Esophagus squamous epithelium (tissue), 5 donors: ENCODE measurements at regions not wholly inside any gene's neighbourhood (a gene's known extent, or its start where the extent isn't known, plus 50 kb on each side); places are given as distances from the start of the nearest gene placed in this dataset.

ENCODE experiments used
- DNase-seq: peaks from one replicate; lab custom pipeline; 2025; lab: John Stamatoyannopoulos, UW
- H3K27ac ChIP-seq, 4 donors: fragments of 200-600 bp; sonication (generic); one replicate each; pipeline ENCODE4 v1.5.1; 2016 to 2019; ENCODE audit warnings: mild to moderate bottlenecking in 1 of 4
- H3K27me3 ChIP-seq, 4 donors: fragments of 200-600 bp; sonication (generic); 1 replicate in 3 of 4; 2 replicates in 1 of 4; pipeline versions ENCODE4 v1.5.1 to v1.6.0; 2017 to 2021; ENCODE audit warnings: antibody characterized with exemption in 1 of 4
- H3K36me3 ChIP-seq, 3 donors: fragments of 200-600 bp; sonication (generic); one replicate each; pipeline ENCODE4 v1.5.1; 2016 to 2019
- H3K4me1 ChIP-seq, 3 donors: fragments of 200-600 bp; sonication (generic); one replicate each; pipeline ENCODE4 v1.5.1; 2017 to 2019
- H3K4me3 ChIP-seq, 4 donors: fragments of 200-600 bp; sonication (generic); 1 replicate in 3 of 4; 2 replicates in 1 of 4; pipeline ENCODE4 v1.5.1; 2016 to 2019; ENCODE audit warnings: mild to moderate bottlenecking in 2 of 4, moderate library complexity in 1 of 4
- H3K9me3 ChIP-seq, 3 donors: fragments of 200-600 bp; sonication (generic); one replicate each; pipeline ENCODE4 v1.5.1; 2016 to 2019
- CTCF ChIP-seq, 6 experiments: fragments of 450-650 bp in 4 of 6; fragments of 200-600 bp in 2 of 6; sonication (generic) in 2 of 6; IDR thresholded peaks; one replicate each; pipeline ENCODE4 v1.5.1; 2016 to 2019; ENCODE audit warnings: antibody characterized with exemption in 6 of 6, mild to moderate bottlenecking in 4 of 6, moderate library complexity in 4 of 6
- POLR2A ChIP-seq, 4 donors: fragments of 450-650 bp; IDR thresholded peaks; one replicate each; pipeline ENCODE4 v1.6.1; 2017; ENCODE audit warnings: antibody characterized with exemption in 4 of 4, mild to moderate bottlenecking in 4 of 4, moderate library complexity in 3 of 4
- WGBS, 2 donors: methylation state at CpG; one replicate each; pipeline ENCODE4 v1.1.5; 2018; 5-methylcytosine and 5-hydroxymethylcytosine counted together
- intact Hi-C: fragments of 100-400 bp; cut with DNase I; formaldehyde crosslinking; loops from one replicate; pipeline ENCODE4 v1.15.0; 2022
- donor health status: DM: yes; HTN: yes; CAD: no.

- DNase-seq: no peak
- peaks cover 0 to 29% (median 14%) of the 10 kb centered on the region in 3 donors for H3K36me3 ChIP-seq
- H3K4me3 ChIP-seq: no peak overlapping the region
- H3K4me1 ChIP-seq: peaks cover 0 to 22% (median 0%) of the 10 kb centered on the region in 3 donors
- intact Hi-C loops: no loop called here
- WGBS, 2 donors: 35 to 40% methylated on average over 4 of the region's 4 CpGs
- H3K9me3 ChIP-seq: no peaks in the 10 kb centered on the region
- H3K27ac ChIP-seq: no peak overlapping the region
- TF ChIP-seq POLR2A (IDR thresholded peaks at IDR 0.05): no peak
- no peak for TF ChIP-seq CTCF (IDR thresholded peaks at IDR 0.05)
- no peaks in the 10 kb centered on the region for H3K27me3 ChIP-seq
Observed at GRCh38 chr12:123034865-123035264, 54.4 kb downstream of the ARL6IP4 start.

GRCh38 chr12:123034022-123034541 lies 53.6 kb downstream of the ARL6IP4 start:
- Histone ChIP-seq H3K27me3 (no peaks in the 10 kb centered on the region), H3K9me3 (no peaks in the 10 kb centered on the region), H3K36me3 (peaks cover 0 to 36% (median 14%) of the 10 kb centered on the region in 3 donors), H3K4me1 (peaks cover 0 to 22% (median 0%) of the 10 kb centered on the region in 3 donors), H3K4me3 (no peak overlapping the region), H3K27ac (no peak overlapping the region)
- 86 to 91% methylated on average over 18 to 21 of the region's 21 CpGs for WGBS, 2 donors
- intact Hi-C loops: no loop called here
- no peak for DNase-seq
- TF ChIP-seq POLR2A (IDR thresholded peaks at IDR 0.05): no peak
- no peak for TF ChIP-seq CTCF (IDR thresholded peaks at IDR 0.05)

GRCh38 chr12:123033392-123034021 lies 53.0 kb downstream of the ARL6IP4 start:
- Histone ChIP-seq H3K27ac (no peak overlapping the region), H3K9me3 (no peaks in the 10 kb centered on the region), H3K27me3 (no peaks in the 10 kb centered on the region), H3K4me1 (peaks cover 0 to 22% (median 0%) of the 10 kb centered on the region in 3 donors), H3K36me3 (peaks cover 0 to 41% (median 14%) of the 10 kb centered on the region in 3 donors), H3K4me3 (no peak overlapping the region)
- TF ChIP-seq CTCF (IDR thresholded peaks at IDR 0.05) (no peak), POLR2A (IDR thresholded peaks at IDR 0.05) (no peak)
- no peak for DNase-seq
- intact Hi-C loops: no loop called here
- WGBS, 2 donors: 90 to 100% methylated on average over 3 of the region's 3 CpGs

GRCh38 chr12:123032736-123033391 lies 52.4 kb downstream of the ARL6IP4 start:
- H3K4me3 ChIP-seq: no peak overlapping the region
- peaks cover 0 to 22% (median 0%) of the 10 kb centered on the region in 3 donors for H3K4me1 ChIP-seq
- intact Hi-C loops: no loop called here
- peaks cover 0 to 45% (median 14%) of the 10 kb centered on the region in 3 donors for H3K36me3 ChIP-seq
- DNase-seq: no peak
- H3K9me3 ChIP-seq: no peaks in the 10 kb centered on the region
- 80 to 92% methylated on average over 2 to 7 of the region's 8 CpGs for WGBS, 2 donors
- TF ChIP-seq CTCF (IDR thresholded peaks at IDR 0.05): no peak
- TF ChIP-seq POLR2A (IDR thresholded peaks at IDR 0.05): no peak
- no peaks in the 10 kb centered on the region for H3K27me3 ChIP-seq
- no peak overlapping the region for H3K27ac ChIP-seq
